GM03348 (cell line): ENCODE measurements at regions not wholly inside any gene's neighbourhood (a gene's known extent, or its start where the extent isn't known, plus 50 kb on each side); places are given as distances from the start of the nearest gene placed in this dataset.

Source experiments
- DNase-seq: peaks from one replicate; pipeline ENCODE4 v3.0.0; 2012; ENCODE audit warnings: low spot score

GRCh38 chr10:29081231-29081630 lies 207.6 kb upstream of the LYZL1 start:
- no peak for DNase-seq

- DNase-seq, result no peak
Observed at GRCh38 chr10:29081951-29082685, 206.8 kb upstream of the LYZL1 start.

- no peak for DNase-seq
Observed at GRCh38 chr10:29083096-29083495, 205.8 kb upstream of the LYZL1 start.

GRCh38 chr10:29084681-29085307 lies 204.1 kb upstream of the LYZL1 start:
- no peak for DNase-seq

GRCh38 chr10:29089091-29089490 lies 199.8 kb upstream of the LYZL1 start:
- DNase-seq, result no peak

GRCh38 chr10:29096303-29096824 lies 192.5 kb upstream of the LYZL1 start:
- DNase-seq, result no peak

GRCh38 chr10:29098423-29098822 lies 190.4 kb upstream of the LYZL1 start:
- no peak for DNase-seq

- no peak for DNase-seq
Observed at GRCh38 chr10:29099001-29099400, 189.9 kb upstream of the LYZL1 start.

GRCh38 chr10:29099415-29099814 lies 189.5 kb upstream of the LYZL1 start:
- DNase-seq, result no peak

GRCh38 chr10:29100505-29100904 lies 188.4 kb upstream of the LYZL1 start:
- DNase-seq, result no peak

- no peak for DNase-seq
Observed at GRCh38 chr10:29102233-29102632, 186.6 kb upstream of the LYZL1 start.

- no peak for DNase-seq
Observed at GRCh38 chr10:29102636-29103035, 186.2 kb upstream of the LYZL1 start.

GRCh38 chr10:29104661-29105399 lies 184.0 kb upstream of the LYZL1 start:
- no peak for DNase-seq

GRCh38 chr10:29105516-29106215 lies 183.2 kb upstream of the LYZL1 start:
- DNase-seq, result peak; percentile 36

- no peak for DNase-seq
Observed at GRCh38 chr10:29106287-29106686, 182.6 kb upstream of the LYZL1 start.

GRCh38 chr10:29107866-29108498 lies 180.9 kb upstream of the LYZL1 start:
- no peak for DNase-seq

GRCh38 chr10:29109707-29110571 lies 178.9 kb upstream of the LYZL1 start:
- DNase-seq, result no peak

GRCh38 chr10:29112827-29113615 lies 175.8 kb upstream of the LYZL1 start:
- DNase-seq, result no peak

GRCh38 chr10:29113616-29113945 lies 175.3 kb upstream of the LYZL1 start:
- DNase-seq, result no peak

- DNase-seq, result no peak
Observed at GRCh38 chr10:29114141-29114540, 174.7 kb upstream of the LYZL1 start.
